NCI-H2227 (cell line): ENCODE measurements at regions not wholly inside any gene's neighbourhood (a gene's known extent, or its start where the extent isn't known, plus 50 kb on each side); places are given as distances from the start of the nearest gene placed in this dataset.
A peak's percentile ranks its signal among the peaks of the same experiment; 100 is the strongest.

ENCODE experiments used
- DNase-seq: peaks from one replicate; lab custom pipeline; 2025; ENCODE audit not compliant: unreplicated experiment; lab: John Stamatoyannopoulos, UW

GRCh38 chr1:14094611-14095400 is 394.8 kb downstream of the PRDM2 start:
- peak; percentile 40 for DNase-seq

- DNase-seq: no peak
These were observed 398.4 kb downstream of the PRDM2 start for GRCh38 chr1:14098294-14098913.

GRCh38 chr1:14100444-14100843 is 400.5 kb downstream of the PRDM2 start:
- no peak for DNase-seq

- no peak for DNase-seq
These were observed 400.9 kb downstream of the PRDM2 start for GRCh38 chr1:14100919-14101318.

GRCh38 chr1:14102180-14102579 is 402.2 kb downstream of the PRDM2 start:
- DNase-seq: no peak

GRCh38 chr1:14103878-14104430 is 404.0 kb downstream of the PRDM2 start:
- DNase-seq: no peak

GRCh38 chr1:14106126-14106525 is 406.1 kb downstream of the PRDM2 start:
- no peak for DNase-seq

GRCh38 chr1:14106679-14107313 is 406.8 kb downstream of the PRDM2 start:
- no peak for DNase-seq

- DNase-seq: no peak
These were observed 408.6 kb downstream of the PRDM2 start for GRCh38 chr1:14108356-14109275.

GRCh38 chr1:14109276-14109635 is 409.3 kb downstream of the PRDM2 start:
- DNase-seq: no peak

- DNase-seq: no peak
These were observed 410.1 kb downstream of the PRDM2 start for GRCh38 chr1:14110040-14110439.

- DNase-seq: no peak
These were observed 411.1 kb downstream of the PRDM2 start for GRCh38 chr1:14111121-14111520.

- DNase-seq: no peak
These were observed 412.6 kb downstream of the PRDM2 start for GRCh38 chr1:14112613-14113012.

GRCh38 chr1:14113271-14113670 is 413.3 kb downstream of the PRDM2 start:
- DNase-seq: no peak

GRCh38 chr1:14113841-14114567 is 414.0 kb downstream of the PRDM2 start:
- peak; percentile 66 for DNase-seq

- DNase-seq: no peak
These were observed 416.0 kb downstream of the PRDM2 start for GRCh38 chr1:14115976-14116375.

- no peak for DNase-seq
These were observed 417.7 kb downstream of the PRDM2 start for GRCh38 chr1:14117700-14118099.

GRCh38 chr1:14118691-14119485 is 418.9 kb downstream of the PRDM2 start:
- DNase-seq: no peak

- no peak for DNase-seq
These were observed 420.9 kb downstream of the PRDM2 start for GRCh38 chr1:14120895-14121294.
